ENCODE measurements at regions not wholly inside any gene's neighbourhood (a gene's known extent, or its start where the extent isn't known, plus 50 kb on each side); places are given as distances from the start of the nearest gene placed in this dataset.

- DNase-seq (ENCODE audit: low read depth, low spot score) = no peak
Measured at GRCh38 chr4:123806056-123806455, 409.5 kb downstream of the SPRY1 start.

- DNase-seq (ENCODE audit: low read depth, low spot score) = no peak
Measured at GRCh38 chr4:123807187-123807586, 410.6 kb downstream of the SPRY1 start.

GRCh38 chr4:123807866-123808265, 411.3 kb downstream of the SPRY1 start:
- no peak for DNase-seq (ENCODE audit: low read depth, low spot score)

- no peak for DNase-seq (ENCODE audit: low read depth, low spot score)
Measured at GRCh38 chr4:123809864-123810263, 413.3 kb downstream of the SPRY1 start.

GRCh38 chr4:123812066-123812390, 415.4 kb downstream of the SPRY1 start:
- DNase-seq (ENCODE audit: low read depth, low spot score) = no peak

- DNase-seq (ENCODE audit: low read depth, low spot score) = no peak
Measured at GRCh38 chr4:123813901-123814300, 417.3 kb downstream of the SPRY1 start.

- DNase-seq (ENCODE audit: low read depth, low spot score) = no peak
Measured at GRCh38 chr4:123816462-123816861, 419.9 kb downstream of the SPRY1 start.

- DNase-seq (ENCODE audit: low read depth, low spot score) = no peak
Measured at GRCh38 chr4:123817025-123817688, 420.6 kb downstream of the SPRY1 start.

GRCh38 chr4:123819362-123820035, 422.9 kb downstream of the SPRY1 start:
- DNase-seq (ENCODE audit: low read depth, low spot score) = no peak

GRCh38 chr4:123821861-123822260, 425.3 kb downstream of the SPRY1 start:
- DNase-seq (ENCODE audit: low read depth, low spot score) = peak; percentile 59

- DNase-seq (ENCODE audit: low read depth, low spot score) = no peak
Measured at GRCh38 chr4:123822353-123822752, 425.8 kb downstream of the SPRY1 start.

- no peak for DNase-seq (ENCODE audit: low read depth, low spot score)
Measured at GRCh38 chr4:123823244-123823643, 426.6 kb downstream of the SPRY1 start.

- no peak for DNase-seq (ENCODE audit: low read depth, low spot score)
Measured at GRCh38 chr4:123824524-123824923, 427.9 kb downstream of the SPRY1 start.

- no peak for DNase-seq (ENCODE audit: low read depth, low spot score)
Measured at GRCh38 chr4:123825596-123826291, 429.1 kb downstream of the SPRY1 start.

- DNase-seq (ENCODE audit: low read depth, low spot score) = peak; percentile 50
Measured at GRCh38 chr4:123826896-123827295, 430.3 kb downstream of the SPRY1 start.

- DNase-seq (ENCODE audit: low read depth, low spot score) = no peak
Measured at GRCh38 chr4:123827511-123827910, 430.9 kb downstream of the SPRY1 start.

GRCh38 chr4:123830930-123831329, 434.3 kb downstream of the SPRY1 start:
- DNase-seq (ENCODE audit: low read depth, low spot score) = no peak

- DNase-seq (ENCODE audit: low read depth, low spot score) = peak; percentile 96
Measured at GRCh38 chr4:123832173-123833026, 435.8 kb downstream of the SPRY1 start.

- DNase-seq (ENCODE audit: low read depth, low spot score) = no peak
Measured at GRCh38 chr4:123833171-123833643, 436.6 kb downstream of the SPRY1 start.

GRCh38 chr4:123835831-123836590, 439.4 kb downstream of the SPRY1 start:
- no peak for DNase-seq (ENCODE audit: low read depth, low spot score)
